ENCODE measurements at regions not wholly inside any gene's neighbourhood (a gene's known extent, or its start where the extent isn't known, plus 50 kb on each side); places are given as distances from the start of the nearest gene placed in this dataset.

DNA sequence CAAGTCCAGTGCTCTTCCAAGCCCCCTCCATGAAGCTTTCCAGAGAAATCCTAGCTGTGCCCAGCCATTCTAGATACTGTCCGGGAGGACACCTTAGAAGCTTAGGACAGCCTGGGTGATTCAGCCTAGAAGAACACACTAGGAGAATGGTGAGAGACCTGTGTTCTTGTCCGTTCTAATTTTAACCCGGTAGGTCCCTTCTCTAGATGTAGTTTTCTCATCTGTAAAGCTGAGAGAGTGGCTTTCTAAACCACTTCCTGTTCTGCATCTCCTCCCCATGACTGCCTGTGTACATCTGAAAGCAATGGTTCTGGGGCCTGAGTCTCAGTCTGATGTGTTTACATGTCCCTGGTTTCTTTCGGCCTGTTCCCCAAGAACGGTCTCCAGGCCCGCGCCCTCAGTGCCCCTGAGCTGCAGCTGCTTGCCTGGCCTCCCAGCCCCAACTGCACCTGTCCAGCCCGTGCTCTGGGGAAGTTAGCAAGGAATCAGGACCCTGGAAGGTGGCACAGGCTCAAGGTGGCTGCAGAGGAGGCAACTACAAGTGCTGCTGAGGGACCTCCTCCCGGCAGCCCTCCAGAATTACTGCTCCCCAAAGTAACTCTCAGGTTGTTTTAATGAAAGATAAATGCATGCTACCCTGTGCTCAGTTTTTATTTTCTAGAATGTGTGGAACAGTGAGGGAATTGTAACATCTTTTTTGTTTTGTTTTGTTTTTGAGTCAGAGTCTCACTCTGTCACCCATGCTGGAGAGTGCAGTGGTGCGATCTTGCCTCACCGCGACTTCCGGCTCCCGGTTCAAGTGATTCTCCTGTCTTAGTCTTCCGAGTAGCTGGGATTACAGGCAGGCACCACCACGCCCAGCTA is 105.9 kb downstream of the LBH start:
- Histone ChIP-seq H3K36me3 (ENCODE audit: insufficient read depth, low read length, poor library complexity, severe bottlenecking) (no peaks in the 10 kb centered on the region), H3K27ac (ENCODE audit: low read depth, low read length, poor library complexity, severe bottlenecking) (no peak overlapping the region), H3K9me3 (ENCODE audit: low read depth, low read length, poor library complexity, severe bottlenecking) (no peaks in the 10 kb centered on the region), H3K27me3 (replicated peaks; ENCODE audit: insufficient read depth, low read depth, low read length, poor library complexity) (no peaks in the 10 kb centered on the region), H3K4me3 (ENCODE audit: low read depth, low read length, poor library complexity, severe bottlenecking) (no peak overlapping the region), H3K4me1 (ENCODE audit: insufficient read depth, low read length, poor library complexity, severe bottlenecking) (no peaks in the 10 kb centered on the region)
- CTCF ChIA-PET = interaction anchor here (2.2 kb wide), 1 partner anchor 374 kb away, joined by 7 read pairs; no protein-coding TSS in a partner anchor
- POLR2A ChIA-PET (ENCODE audit: low non-redundant PET) = no interaction called here
- TF ChIP-seq EZH2 (IDR thresholded peaks at IDR 0.05; ENCODE audit: borderline replicate concordance, low read depth, low read length, poor library complexity, severe bottlenecking) = no peak
- TF ChIP-seq, protein P1, sequence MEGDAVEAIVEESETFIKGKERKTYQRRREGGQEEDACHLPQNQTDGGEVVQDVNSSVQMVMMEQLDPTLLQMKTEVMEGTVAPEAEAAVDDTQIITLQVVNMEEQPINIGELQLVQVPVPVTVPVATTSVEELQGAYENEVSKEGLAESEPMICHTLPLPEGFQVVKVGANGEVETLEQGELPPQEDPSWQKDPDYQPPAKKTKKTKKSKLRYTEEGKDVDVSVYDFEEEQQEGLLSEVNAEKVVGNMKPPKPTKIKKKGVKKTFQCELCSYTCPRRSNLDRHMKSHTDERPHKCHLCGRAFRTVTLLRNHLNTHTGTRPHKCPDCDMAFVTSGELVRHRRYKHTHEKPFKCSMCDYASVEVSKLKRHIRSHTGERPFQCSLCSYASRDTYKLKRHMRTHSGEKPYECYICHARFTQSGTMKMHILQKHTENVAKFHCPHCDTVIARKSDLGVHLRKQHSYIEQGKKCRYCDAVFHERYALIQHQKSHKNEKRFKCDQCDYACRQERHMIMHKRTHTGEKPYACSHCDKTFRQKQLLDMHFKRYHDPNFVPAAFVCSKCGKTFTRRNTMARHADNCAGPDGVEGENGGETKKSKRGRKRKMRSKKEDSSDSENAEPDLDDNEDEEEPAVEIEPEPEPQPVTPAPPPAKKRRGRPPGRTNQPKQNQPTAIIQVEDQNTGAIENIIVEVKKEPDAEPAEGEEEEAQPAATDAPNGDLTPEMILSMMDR (conservative IDR thresholded peaks at IDR 0.05; ENCODE audit: low read depth, low read length) = no peak
- no peak for DNase-seq (ENCODE audit: low spot score)
- BruUV-seq (replicated peaks) = no TSS peak
- intact Hi-C loops (cut with micrococcal nuclease; ENCODE audit: unreplicated experiment) = no loop called here

DNA sequence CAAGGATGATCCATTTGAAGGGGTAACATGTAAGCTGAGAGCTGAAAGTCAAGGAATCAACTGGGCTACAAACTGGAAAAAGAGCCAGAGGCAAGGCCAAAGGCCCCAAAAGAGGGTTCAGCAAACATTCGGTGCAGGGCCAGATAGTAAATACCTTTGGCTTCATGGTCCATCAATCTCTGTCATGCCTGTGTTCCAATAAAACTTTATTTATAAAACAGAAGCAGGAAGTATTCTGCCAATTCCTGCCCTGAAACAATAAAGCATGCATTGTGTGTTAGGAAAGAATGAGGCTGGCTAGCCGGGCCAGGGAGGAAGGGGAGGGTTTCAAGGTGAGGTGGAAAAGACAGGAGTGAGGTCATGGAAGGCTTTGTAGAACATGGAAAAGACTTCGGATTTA is 107.1 kb downstream of the LBH start:
- no peaks in the 10 kb centered on the region for H3K4me1 ChIP-seq (ENCODE audit: insufficient read depth, low read length, poor library complexity, severe bottlenecking)
- ChIA-PET POLR2A (ENCODE audit: low non-redundant PET) (no interaction called here), CTCF (no interaction called here)
- TF ChIP-seq EZH2 (IDR thresholded peaks at IDR 0.05; ENCODE audit: borderline replicate concordance, low read depth, low read length, poor library complexity, severe bottlenecking) = no peak
- TF ChIP-seq, protein P1 (conservative IDR thresholded peaks at IDR 0.05; ENCODE audit: low read depth, low read length) = no peak
- H3K27ac ChIP-seq (ENCODE audit: low read depth, low read length, poor library complexity, severe bottlenecking) = no peak overlapping the region
- intact Hi-C loops (cut with micrococcal nuclease; ENCODE audit: unreplicated experiment) = no loop called here
- no peak for DNase-seq (ENCODE audit: low spot score)
- no peaks in the 10 kb centered on the region for H3K27me3 ChIP-seq (replicated peaks; ENCODE audit: insufficient read depth, low read depth, low read length, poor library complexity)
- no TSS peak for BruUV-seq (replicated peaks)
- H3K4me3 ChIP-seq (ENCODE audit: low read depth, low read length, poor library complexity, severe bottlenecking) = no peak overlapping the region
- H3K36me3 ChIP-seq (ENCODE audit: insufficient read depth, low read length, poor library complexity, severe bottlenecking) = no peaks in the 10 kb centered on the region
- no peaks in the 10 kb centered on the region for H3K9me3 ChIP-seq (ENCODE audit: low read depth, low read length, poor library complexity, severe bottlenecking)

DNA sequence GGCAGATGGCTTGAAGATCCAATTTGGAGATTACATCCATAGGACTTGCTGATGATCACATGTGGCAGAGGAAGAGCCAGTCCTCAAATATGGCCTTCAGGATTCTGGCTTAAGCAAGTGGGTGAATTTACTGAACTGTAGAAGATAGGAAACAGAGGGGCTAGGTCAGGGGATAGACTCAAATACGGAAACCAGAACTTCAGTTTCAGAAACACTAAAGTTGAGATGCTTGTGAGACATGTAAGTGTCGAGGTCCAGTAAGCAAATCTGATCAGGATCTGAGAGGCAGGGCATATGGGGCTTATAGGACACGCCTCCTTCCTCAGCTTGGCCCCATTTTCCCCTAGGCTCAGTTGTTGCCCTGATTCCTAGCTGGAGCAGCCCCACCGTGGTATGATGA is 107.7 kb downstream of the LBH start:
- CTCF ChIA-PET = no interaction called here
- POLR2A ChIA-PET (ENCODE audit: low non-redundant PET) = no interaction called here
- no peak overlapping the region for H3K27ac ChIP-seq (ENCODE audit: low read depth, low read length, poor library complexity, severe bottlenecking)
- intact Hi-C loops (cut with micrococcal nuclease; ENCODE audit: unreplicated experiment) = no loop called here
- H3K36me3 ChIP-seq (ENCODE audit: insufficient read depth, low read length, poor library complexity, severe bottlenecking) = no peaks in the 10 kb centered on the region
- no peak for DNase-seq (ENCODE audit: low spot score)
- H3K27me3 ChIP-seq (replicated peaks; ENCODE audit: insufficient read depth, low read depth, low read length, poor library complexity) = no peaks in the 10 kb centered on the region
- no peak overlapping the region for H3K4me3 ChIP-seq (ENCODE audit: low read depth, low read length, poor library complexity, severe bottlenecking)
- TF ChIP-seq EZH2 (IDR thresholded peaks at IDR 0.05; ENCODE audit: borderline replicate concordance, low read depth, low read length, poor library complexity, severe bottlenecking) = no peak
- TF ChIP-seq, protein P1 (conservative IDR thresholded peaks at IDR 0.05; ENCODE audit: low read depth, low read length) = no peak
- no peaks in the 10 kb centered on the region for H3K4me1 ChIP-seq (ENCODE audit: insufficient read depth, low read length, poor library complexity, severe bottlenecking)
- BruUV-seq (replicated peaks) = no TSS peak
- no peaks in the 10 kb centered on the region for H3K9me3 ChIP-seq (ENCODE audit: low read depth, low read length, poor library complexity, severe bottlenecking)

All from A673 (cell line).